Myocyte (in vitro differentiated cells): ENCODE measurements at regions not wholly inside any gene's neighbourhood (a gene's known extent, or its start where the extent isn't known, plus 50 kb on each side); places are given as distances from the start of the nearest gene placed in this dataset.

Experiments
- DNase-seq: peaks from one replicate; pipeline ENCODE4 v3.0.0-alpha.2; 2012; ENCODE audit warnings: low read depth

GRCh38 chrX:120819126-120819525 is 56.5 kb downstream of the CT47B1 start:
- DNase-seq, result no peak

- no peak for DNase-seq
These were observed 61.7 kb downstream of the CT47B1 start for GRCh38 chrX:120813982-120814381.

DNA sequence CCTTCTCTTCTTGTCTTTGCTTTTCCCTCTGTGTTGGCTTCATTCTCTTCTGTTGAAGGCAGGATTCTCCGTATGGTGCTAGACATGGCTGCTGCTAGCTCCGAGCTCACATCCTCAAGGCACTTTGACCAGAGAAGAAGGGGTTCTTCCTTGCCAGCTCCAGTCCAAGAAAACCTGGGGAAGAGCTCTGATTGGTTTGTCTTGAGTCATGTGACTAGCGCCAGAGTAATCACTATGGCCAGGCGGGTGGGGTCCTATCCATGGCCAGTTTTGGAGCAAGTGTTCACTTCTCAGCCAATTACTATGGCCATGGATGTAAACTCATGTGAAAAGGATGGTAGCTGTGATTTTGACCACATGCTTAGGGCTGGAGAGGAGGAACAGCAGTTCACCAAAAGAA is 74.2 kb downstream of the CT47B1 start:
- DNase-seq, result no peak

DNA sequence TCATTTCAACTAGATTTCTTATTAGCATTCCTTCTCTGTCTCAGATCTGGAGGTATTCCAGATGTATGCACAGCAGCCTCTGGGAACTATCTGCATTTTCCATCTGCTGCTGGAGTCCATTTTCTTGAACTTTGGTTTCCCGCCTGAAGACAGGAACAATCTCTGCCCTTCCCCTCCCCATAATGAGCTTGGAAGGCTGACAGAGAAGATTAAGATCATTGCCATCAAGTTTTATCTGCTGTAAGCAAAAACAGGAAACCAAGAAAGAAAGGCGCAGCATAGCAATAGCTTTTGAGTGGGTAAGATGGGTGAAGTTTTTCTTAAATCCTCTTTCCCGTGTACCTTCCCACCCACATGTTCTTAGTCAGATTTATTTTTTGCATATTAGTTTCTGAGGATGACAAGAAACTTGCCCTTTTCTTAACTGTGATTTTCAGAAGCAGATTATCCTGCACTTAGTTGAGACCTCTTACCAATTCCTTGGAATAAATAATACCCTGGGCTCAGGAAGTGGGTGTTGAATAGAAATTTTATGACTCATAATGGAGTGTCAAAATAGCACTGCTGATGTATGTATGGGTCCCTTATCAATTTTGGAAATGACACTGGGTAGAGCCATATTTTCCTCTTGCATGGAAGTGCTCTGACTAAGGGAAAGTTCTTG is 78.3 kb downstream of the CT47B1 start:
- DNase-seq, result no peak

GRCh38 chrX:120795301-120795700 is 80.4 kb downstream of the CT47B1 start:
- DNase-seq, result no peak

DNA sequence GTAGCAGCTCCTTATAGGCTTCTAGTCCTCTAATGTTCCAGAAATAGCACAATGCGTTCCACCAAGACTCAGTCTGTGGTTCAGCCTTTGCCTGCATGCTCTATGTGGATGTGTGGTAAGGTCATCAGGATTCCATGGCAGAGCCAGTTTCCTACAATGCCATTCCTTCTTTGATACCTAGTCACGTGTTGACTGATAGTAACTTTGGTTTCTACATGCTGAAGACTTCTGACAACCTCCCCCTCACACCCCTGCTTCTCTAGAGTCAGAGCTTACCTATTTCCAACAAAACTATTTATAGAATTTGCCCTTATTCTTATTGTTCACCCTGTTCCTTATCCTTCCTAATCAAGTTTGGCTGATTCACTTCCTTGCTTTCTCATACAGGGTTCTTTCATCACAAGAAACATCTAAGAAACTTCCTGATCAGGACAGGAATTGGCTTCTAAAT is 81.1 kb downstream of the CT47B1 start:
- DNase-seq, result peak; percentile 35

DNA sequence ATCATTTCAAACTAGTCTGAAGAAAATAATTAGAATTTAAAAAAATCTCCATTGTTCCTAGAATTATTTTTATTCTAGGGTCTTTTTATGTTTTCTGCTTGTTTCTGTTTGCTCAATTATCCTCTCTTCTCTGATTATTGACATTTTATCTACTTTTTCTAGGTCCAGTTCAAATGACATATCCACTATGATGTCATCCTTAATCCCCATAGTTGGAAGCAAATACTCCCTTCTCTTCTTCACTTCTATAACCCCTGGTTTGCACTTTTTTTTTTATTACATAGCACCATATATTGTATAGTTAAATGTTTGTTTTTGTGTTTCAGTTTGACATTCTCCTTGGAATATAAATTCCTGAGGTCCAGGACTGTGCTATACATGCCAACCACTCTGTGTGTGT is 82.6 kb downstream of the CT47B1 start:
- DNase-seq, result no peak

GRCh38 chrX:120791013-120791643 is 84.5 kb downstream of the CT47B1 start:
- peak; percentile 75 for DNase-seq

GRCh38 chrX:120790552-120790951 is 85.1 kb downstream of the CT47B1 start:
- no peak for DNase-seq

DNA sequence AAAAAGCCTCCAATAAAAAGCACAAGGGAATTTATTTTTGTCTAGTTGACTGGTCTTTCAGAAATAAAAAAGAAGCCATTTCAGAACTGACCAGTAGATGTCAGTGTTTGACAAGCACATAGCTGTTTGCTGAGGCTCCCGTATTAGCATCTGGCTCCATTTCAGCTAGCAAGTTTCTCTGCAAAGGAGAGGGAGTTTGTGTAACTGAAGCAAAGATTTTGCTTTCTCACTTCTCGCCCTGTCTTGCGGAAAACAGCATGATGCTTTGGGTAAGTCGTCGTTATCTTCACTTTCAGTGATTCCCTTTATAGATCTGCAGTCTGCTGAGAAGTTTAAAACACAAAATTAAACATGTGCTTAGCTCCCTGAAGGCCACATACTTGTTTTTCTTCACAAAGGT is 85.5 kb downstream of the CT47B1 start:
- peak; percentile 70 for DNase-seq

GRCh38 chrX:120781403-120781802 is 94.3 kb downstream of the CT47B1 start:
- DNase-seq, result no peak

GRCh38 chrX:120775959-120776358 is 99.7 kb downstream of the CT47B1 start:
- no peak for DNase-seq

- DNase-seq, result no peak
These were observed 101.1 kb downstream of the CT47B1 start for GRCh38 chrX:120774606-120775005.

DNA sequence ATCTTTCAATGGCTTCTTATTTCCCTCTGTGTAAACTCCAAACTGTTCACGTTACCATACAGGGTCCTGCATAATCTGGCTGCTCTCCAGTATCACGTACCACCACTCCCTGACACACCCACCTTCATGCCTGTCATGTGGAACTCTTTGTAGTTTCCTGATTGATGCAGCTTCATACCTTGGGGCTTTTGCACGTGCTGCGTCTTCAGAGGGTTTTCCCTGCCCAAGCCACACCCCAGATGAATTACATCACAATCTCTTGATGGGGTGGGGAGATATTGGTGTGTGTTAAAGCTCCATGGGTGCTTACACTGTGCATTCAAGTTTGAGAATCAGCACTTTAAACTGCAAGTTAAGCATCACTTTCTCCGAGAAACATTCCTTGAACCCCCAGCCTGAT is 101.9 kb downstream of the CT47B1 start:
- DNase-seq, result no peak

GRCh38 chrX:120769576-120770341 is 105.9 kb downstream of the CT47B1 start:
- peak; percentile 64 for DNase-seq

DNA sequence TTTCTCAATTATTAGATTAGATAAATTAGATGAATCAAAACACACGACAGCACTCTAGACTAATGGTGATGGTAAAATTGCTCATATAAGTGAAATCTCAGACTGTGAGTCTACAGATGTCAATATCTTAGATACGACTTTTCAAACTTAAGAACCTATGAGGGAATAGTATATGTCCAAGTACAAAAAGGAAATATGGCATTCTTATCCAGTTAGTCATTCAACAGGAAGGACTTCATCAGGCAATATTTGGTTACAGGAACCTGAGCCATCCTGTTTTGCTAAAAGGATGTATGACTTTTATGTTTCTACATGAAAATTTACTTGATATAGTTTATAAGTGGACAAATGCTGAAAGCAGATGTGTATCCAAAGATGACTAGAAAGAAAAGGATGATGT is 107.0 kb downstream of the CT47B1 start:
- no peak for DNase-seq

DNA sequence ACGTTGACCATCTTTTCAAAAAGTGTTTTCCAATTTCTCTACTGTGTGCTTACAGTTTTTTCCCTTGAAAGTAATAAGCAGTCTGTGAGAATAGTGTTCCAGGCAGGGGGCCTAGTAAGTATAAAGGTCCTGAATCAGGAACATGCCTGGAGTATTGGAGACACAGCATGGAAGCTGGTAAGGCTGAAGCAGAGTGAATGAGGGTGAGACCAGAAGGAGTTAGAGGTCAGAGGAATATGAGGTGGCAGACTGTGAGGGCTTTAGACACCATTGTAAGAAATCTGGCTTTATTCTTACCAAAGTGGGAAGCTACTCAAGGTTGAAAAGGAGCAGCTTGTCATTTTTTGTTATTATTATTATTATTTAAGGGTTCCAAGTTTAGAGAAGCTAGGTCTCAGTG is 107.4 kb downstream of the CT47B1 start:
- DNase-seq, result no peak

DNA sequence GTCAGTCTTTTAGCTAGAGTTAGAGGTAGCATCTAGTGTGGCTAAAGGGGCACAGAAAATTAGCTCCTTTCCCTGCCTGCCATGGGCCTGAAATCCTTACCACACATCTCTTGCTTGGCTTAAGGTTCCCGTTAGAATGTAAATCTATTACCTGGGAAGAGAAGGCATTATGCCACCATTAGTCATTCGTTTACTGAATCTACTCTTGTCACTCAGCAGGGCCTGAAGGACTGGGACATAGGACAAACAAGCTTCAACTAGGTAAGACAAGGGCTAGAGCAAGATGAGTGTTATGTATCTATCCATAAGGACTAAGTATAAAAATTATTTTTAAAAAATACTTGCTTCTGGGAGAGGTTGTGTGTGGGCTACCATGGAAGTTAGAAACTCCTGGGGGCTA is 112.4 kb downstream of the CT47B1 start:
- no peak for DNase-seq

- DNase-seq, result no peak
These were observed 113.9 kb downstream of the CT47B1 start for GRCh38 chrX:120761810-120762209.

DNA sequence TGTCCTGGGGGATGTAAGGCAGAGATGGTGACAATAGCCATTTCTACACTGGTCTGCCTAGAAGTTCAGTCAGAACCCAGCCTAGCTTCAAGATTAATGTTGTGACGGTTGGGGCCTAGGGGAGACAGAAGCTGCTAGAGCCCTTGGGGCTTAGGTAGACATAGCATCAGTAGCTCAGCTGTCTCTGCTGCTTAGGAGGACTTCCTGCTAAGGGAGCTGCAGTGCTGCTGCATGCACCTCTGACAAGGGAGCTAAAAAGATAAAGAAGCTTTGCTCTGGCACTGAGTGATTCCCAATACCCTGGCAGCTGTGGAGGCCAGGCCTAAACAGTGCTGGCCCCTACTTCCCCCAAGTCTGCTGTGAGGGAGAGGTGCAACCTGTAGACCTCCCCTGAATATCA is 116.0 kb downstream of the CT47B1 start:
- no peak for DNase-seq

- DNase-seq, result no peak
These were observed 120.4 kb downstream of the CT47B1 start for GRCh38 chrX:120755066-120755846.
